ENCODE measurements at regions not wholly inside any gene's neighbourhood (a gene's known extent, or its start where the extent isn't known, plus 50 kb on each side); places are given as distances from the start of the nearest gene placed in this dataset.
"Not testable (repeated sequence)": the region's sequence is repeated elsewhere in the genome, so short reads cannot be mapped to it uniquely, and the experiment has no call there.

DNA sequence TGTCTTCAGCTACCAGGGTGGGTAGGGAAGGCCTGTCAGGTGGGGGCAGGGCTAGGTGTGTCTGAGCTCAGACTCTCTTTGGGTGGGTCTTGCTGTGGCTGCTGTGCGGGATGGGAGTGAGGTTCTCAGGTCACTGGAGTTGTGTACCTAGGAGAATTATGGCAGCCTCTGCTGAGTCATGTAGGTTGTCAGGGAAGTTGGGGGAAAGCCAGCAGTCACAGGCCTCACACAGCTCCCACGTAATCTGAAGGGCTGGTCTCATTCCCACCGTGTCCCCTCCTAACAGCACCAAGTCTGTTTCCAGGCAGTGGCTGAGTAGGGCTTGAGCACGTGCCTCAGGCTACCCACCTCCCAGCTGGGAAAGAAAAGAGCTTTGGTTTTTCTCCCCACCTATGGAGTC, 67.0 kb downstream of the CHCHD4 start:
- DNase-seq, result no peak

GRCh38 chr3:14047841-14048240, 76.8 kb downstream of the CHCHD4 start:
- DNase-seq, result no peak

GRCh38 chr3:14047027-14047426, 77.6 kb downstream of the CHCHD4 start:
- DNase-seq, result no peak

DNA sequence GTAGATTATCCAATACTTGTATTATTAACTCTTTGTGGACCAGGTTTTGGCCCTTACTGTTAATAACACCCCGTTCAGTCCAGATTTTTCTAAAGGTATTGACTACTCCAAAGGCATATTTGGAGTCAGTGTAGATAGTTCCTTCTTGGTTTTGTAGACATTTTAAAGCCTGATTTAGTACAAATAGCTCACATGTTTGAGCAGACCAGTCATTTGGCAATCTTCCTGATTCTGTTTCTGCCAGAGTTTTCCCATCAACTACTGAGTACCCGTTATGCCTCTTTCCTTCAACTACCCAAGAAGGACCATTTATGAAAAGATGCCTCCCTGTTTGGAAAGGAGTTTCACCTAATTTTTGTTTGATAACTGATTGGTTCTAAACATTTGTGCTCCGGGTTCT, 82.0 kb downstream of the CHCHD4 start:
- DNase-seq, result no peak

DNA sequence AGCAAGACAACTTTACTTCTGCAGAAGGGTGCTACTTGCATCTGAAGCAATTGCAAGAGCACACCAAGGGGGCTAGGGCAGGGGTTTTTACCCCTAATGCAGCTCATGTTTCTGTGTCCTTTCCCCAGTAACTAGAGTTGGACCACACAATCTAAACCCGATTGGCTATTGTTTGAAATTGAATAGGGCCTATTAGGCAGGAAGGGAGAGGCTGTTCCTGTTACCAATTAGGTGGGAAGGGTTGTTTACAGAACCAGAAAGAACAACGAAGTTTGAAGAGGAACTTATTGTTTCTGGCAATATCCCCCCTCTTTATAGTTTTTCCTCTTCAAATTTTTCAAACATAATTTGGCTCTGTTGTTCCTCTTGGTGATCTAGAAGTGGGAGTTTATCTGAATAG, 85.5 kb downstream of the CHCHD4 start:
- no peak for DNase-seq

GRCh38 chr3:14037211-14037610, 87.5 kb downstream of the CHCHD4 start:
- no peak for DNase-seq

DNA sequence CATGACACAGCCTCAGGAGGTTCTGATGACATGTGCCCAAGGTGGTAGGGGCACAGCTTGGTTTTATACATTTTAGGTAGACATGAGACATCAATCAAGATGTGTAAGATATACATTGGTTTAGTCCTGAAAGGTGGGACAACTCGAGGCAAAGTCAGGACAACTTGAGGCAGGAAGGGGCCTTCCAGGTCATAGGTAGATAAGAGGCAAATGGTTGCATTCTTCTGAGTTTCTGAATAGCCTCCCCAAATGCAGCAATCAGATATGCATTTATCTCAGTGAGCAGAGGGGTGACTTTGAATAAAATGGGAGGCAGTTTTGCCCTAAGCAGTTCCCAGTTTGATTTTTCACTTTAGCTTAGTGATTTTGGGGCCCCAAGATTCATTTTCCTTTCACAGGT, 91.6 kb downstream of the CHCHD4 start:
- DNase-seq, result no peak

DNA sequence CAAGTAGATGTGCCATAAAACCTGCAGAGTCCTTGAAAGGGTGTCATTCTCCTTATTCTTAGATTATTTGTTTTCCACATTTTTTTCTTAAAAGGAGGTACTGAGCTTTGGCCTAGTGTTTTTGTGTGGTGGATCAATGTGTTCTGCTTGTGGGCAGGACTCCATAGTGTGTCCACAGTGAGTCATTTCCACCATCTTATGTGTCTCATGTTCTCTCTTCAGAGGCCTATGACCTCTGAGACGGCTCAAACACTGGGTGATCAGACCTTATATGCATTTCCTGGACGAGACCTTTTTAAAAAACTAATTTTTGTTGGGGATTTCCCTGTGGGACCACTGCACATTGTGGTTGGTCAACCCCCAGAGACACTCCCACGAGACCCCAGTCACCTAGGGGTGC, 93.4 kb downstream of the CHCHD4 start:
- DNase-seq, result no peak

DNA sequence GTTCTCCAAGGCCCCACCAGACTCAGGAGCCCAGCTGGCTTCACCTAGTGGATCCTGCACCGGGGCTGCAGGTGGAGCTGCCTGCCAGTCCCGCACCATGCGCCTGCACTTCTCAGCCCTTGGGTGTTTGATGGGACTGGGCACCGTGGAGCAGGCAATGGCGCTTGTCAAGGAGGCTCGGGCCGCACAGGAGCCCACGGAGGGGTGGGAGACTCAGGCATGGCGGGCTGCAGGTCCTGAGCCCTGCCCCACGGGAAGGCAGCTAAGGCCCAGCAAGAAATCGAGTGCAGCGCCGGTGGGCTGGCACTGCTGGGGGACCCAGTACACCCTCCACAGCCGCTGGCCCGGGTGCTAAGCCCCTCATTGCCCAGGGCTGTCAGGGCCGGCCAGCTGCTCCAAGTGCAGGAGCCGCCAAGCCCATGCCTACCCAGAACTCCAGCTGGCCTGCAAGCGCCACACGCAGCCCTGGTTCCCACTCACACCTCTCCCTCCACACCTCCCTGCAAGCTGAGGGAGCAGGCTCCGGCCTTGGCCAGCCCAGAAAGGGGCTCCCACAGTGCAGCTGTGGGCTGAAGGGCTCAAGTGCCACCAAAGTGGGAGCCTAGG, 95.2 kb downstream of the CHCHD4 start:
- not testable (repeated sequence) for DNase-seq

DNA sequence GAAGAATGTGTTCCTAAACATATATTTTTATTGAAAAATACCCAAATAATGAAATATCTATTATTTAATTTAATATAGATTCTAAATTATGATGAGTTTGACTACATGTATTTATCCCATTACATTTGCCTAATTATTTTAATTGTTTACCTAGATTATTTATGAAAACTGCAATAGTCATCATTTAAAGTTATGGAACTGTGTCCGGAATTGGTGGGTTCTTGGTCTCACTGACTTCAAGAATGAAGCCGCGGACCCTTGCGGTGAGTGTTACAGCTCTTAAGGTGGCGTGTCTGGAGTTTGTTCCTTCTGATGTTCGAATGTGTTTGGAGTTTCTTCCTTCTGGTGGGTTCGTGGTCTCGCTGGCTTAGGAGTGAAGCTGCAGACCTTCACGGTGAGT, 96.5 kb downstream of the CHCHD4 start:
- not testable (repeated sequence) for DNase-seq

DNA sequence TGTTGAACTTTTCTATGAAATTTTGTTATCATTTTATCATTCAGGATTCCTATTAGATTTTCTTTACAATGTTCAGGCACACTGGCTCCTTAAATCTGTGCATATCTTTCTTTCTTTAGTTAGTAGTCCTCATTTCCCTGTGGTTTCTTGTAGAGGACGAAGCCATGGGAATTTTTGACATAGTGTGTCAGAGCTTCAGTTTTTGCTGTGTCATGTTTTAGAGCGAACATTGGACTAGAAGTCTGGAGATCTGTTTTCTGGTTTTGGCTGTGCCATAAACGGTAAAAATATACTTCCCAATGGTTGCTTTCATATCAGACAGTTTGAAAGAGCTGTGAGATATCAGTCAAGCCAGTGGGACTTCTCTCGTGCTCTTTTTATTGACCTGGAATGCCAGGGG, 105.2 kb downstream of the CHCHD4 start:
- DNase-seq, result no peak

DNA sequence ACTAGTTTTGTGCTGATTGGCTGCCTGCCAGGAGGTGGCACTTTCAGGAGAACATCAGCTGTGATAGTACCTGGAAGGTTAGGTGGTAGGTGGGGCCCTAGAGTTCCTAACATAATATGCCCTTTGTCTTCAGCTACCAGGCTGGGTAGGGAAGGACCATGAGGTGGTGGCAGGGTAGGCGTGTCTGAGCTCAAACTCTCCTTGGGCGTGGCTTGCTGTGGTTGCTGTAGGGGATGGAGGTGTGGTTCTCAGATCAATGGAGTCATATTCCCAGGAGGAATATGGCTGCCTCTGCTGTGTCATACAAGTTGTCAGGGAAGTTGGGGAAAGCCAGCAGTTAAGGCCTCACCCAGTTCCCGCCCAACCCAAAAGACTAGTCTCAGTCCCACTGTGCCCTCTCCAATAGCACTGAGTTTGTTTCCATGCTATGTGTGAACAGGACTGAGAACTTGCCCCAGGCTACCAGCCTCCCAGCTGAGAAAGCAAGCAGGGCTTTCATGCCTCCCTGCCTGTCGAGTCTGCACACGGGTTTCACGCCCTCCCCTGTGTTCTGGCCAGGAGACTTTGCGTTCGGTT, 107.7 kb downstream of the CHCHD4 start:
- DNase-seq, result no peak

DNA sequence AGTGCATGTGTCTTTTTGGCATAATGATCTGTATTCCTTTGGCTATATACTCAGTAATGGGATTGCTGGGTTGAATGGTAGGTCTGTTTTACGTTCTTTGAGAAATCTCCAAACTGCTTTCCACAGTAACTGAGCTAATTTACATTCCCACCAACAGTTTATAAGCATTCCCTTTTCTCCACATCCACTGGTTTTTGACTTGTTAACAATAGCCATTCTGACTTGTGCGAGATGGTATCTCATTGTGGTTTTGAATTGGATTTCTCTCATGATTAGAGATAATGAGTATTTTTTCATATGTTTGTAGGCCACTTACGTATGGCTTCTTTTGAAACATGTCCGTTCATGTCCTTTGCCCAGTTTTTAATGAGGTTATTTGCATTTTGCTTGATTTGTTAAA, 117.7 kb downstream of the CHCHD4 start:
- no peak for DNase-seq

DNA sequence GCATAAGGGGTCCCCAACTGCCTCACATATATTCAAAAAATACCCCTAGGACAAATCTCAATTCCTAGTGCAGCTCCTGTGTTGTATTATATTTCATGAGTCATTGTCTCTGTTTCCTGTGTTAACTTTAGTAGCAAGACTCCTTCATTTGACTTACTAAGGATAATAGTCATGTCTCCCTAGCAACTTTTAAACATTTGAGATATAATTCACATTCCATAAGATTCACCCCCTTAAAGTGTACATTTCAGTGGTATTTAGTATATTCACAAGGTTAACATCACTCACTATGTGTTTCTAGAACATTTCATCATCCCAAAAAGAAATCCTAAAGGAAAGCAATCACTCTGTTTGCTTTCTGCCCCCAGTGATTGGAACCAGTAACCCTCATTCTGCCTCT, 121.3 kb upstream of the WNT7A start:
- no peak for DNase-seq

GRCh38 chr3:14000556-14000955, 120.7 kb upstream of the WNT7A start:
- no peak for DNase-seq

GRCh38 chr3:13998831-13999230, 119.0 kb upstream of the WNT7A start:
- no peak for DNase-seq

GRCh38 chr3:13995216-13995615, 115.3 kb upstream of the WNT7A start:
- not testable (repeated sequence) for DNase-seq

DNA sequence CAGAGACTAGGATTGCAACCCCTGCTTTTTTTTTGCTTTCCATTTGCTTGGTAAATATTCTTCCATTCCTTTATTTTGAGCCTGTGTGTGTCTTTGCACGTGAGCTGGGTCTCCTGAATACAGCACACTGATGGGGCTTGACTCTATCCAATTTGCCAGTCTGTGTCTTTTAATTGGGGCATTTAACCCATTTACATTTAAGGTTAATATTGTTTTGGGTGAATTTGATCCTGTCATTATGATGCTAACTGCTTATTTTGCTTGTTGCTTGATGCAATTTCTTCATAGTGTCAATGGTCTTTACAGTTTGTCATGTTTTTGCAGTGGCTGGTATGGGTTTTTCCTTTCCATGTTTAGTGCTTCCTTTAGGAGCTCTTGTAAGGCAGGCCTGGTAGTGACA, 109.1 kb upstream of the WNT7A start:
- DNase-seq, result not testable (repeated sequence)

- no peak for DNase-seq
Measured at GRCh38 chr3:13976469-13976868, 96.6 kb upstream of the WNT7A start.

DNA sequence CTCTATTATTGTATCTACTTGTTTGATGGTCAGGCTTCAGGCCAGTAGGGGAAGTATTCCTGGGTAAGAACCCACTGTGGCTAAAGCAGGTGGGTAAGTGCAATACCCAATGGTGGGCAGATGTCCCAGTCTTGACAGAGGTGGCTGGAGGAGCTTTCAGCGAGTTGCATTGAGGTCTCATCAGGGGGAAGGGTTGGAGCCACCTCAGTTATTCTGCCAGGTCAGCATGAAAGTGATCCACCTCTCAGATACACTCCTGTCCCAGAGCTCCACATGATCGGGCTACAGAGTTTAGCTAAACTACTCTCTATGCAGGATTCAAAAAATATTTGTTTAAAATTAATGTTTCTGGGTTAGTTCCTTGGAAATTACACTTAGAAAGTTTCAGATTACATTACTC, 95.8 kb upstream of the WNT7A start:
- no peak for DNase-seq

GRCh38 chr3:13972679-13973379, 93.0 kb upstream of the WNT7A start:
- no peak for DNase-seq

DNA sequence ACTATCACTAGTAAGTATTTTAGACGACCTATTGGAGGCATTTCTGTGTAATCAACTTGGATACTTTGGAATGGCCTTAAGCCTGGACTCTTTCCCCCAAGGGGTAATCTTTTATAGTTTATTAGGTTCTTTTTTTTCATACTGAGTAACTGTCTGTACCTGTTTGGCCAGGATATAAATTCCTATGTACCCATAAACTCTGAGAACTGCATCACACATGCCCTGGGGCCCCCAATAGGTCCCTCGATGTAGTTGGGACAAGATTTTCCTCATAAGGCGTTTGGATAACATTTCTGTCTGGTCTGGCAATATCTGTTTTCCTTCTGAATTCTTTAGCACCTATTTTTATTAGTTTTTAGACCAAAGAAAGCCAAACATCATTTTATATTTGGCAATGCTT, 86.4 kb upstream of the WNT7A start:
- DNase-seq, result no peak

- DNase-seq, result no peak
Measured at GRCh38 chr3:13963137-13963886, 83.4 kb upstream of the WNT7A start.
